ENCODE measurements at regions not wholly inside any gene's neighbourhood (a gene's known extent, or its start where the extent isn't known, plus 50 kb on each side); places are given as distances from the start of the nearest gene placed in this dataset.

DNA sequence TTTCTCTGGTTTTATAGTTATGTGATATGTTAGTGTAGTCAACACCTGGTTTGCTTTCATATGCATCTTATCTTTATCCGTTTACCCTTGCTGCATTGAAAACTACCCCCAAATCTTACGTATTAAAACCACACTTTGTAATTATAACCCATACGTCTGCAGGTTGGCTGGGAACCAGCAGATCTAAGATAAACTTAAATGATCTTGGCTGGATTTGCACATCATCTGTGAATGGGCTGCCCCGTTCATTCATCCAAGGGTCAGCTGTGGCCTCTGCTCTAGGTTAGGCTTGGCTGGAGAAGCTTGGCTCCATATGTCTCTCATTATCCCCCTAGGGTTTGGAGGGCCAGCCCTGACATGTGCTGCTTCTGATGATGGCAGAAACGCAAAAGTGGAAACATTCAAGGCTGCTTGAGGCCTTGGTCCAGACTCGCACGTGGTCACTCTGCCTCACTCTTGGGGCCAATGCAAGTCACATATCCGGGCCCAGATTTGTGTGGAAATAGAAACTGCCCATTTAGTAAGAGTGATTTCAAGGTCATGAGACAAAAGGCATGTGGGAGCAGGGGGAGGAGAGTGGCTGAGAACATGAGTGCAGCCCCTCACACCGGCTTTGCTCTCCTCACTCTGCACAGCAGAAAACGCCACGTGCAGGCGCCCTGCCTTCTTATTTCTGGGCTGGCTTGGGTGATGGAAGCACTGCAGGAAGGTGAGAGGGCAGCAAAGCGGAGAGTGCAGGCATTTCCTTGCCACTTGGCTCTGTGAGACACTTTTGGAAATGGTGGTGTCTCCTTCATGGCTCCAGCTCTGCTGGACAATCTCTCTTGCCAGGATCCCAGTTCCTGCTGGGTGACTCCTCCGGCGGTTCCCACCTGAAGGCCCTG is 553.8 kb downstream of the GLRX3 start:
- H3K4me3 ChIP-seq (replicated peaks in 1 of 2; ENCODE audit: low read depth in 2 of 2, low read length in 2 of 2), result no peak overlapping the region
- DNase-seq (ENCODE audit: low read depth in 2 of 2), result no peak
- TF ChIP-seq, protein P1, sequence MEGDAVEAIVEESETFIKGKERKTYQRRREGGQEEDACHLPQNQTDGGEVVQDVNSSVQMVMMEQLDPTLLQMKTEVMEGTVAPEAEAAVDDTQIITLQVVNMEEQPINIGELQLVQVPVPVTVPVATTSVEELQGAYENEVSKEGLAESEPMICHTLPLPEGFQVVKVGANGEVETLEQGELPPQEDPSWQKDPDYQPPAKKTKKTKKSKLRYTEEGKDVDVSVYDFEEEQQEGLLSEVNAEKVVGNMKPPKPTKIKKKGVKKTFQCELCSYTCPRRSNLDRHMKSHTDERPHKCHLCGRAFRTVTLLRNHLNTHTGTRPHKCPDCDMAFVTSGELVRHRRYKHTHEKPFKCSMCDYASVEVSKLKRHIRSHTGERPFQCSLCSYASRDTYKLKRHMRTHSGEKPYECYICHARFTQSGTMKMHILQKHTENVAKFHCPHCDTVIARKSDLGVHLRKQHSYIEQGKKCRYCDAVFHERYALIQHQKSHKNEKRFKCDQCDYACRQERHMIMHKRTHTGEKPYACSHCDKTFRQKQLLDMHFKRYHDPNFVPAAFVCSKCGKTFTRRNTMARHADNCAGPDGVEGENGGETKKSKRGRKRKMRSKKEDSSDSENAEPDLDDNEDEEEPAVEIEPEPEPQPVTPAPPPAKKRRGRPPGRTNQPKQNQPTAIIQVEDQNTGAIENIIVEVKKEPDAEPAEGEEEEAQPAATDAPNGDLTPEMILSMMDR (IDR thresholded peaks at IDR 0.05; ENCODE audit: low read depth, low read length), result no peak

GRCh38 chr10:130691776-130692175 is 555.6 kb downstream of the GLRX3 start:
- no peak for DNase-seq (ENCODE audit: low read depth in 2 of 2)
- TF ChIP-seq, protein P1 (IDR thresholded peaks at IDR 0.05; ENCODE audit: low read depth, low read length), result no peak
- no peak overlapping the region for H3K4me3 ChIP-seq (replicated peaks in 1 of 2; ENCODE audit: low read depth in 2 of 2, low read length in 2 of 2)

GRCh38 chr10:130696870-130697269 is 560.7 kb downstream of the GLRX3 start:
- TF ChIP-seq, protein P1 (IDR thresholded peaks at IDR 0.05; ENCODE audit: low read depth, low read length), result no peak

DNA sequence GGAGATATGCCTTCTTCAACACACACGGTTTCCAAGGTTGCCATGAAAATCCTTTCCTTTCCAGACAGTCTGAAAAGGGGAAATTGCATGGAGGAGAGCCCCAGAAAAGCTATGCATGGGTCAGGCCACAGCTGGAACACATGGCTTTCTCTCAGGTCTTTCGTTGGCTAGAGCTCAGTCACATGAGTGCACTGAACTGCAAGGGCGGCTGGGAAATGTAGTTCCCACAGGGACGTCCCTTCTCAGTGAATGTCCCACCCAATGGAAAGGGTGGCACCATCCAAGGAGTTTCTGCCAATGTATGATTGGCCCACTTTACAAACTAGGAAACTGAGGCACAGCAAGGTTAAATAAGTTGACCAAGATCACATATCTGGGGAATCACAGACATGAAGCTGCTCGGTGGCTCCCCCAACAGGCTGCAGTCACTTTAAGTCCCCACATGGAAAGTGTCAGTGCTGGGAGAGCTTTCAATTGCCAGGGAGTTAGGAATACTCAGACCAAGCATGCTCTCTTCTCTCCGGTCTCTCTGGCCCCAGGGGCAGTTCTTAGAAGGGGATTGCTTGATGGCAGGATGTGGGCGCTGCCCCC is 571.3 kb downstream of the GLRX3 start:
- TF ChIP-seq, protein P1 (IDR thresholded peaks at IDR 0.05; ENCODE audit: low read depth, low read length), result no peak
- H3K4me3 ChIP-seq (replicated peaks in 1 of 2; ENCODE audit: low read depth in 2 of 2, low read length in 2 of 2), result no peak overlapping the region
- no peak for DNase-seq (ENCODE audit: low read depth in 2 of 2)

More at GRCh38 chr10:130696870-130697269, 560.7 kb downstream of the GLRX3 start:
- DNase-seq (ENCODE audit: low read depth in 2 of 2), result no peak
- no peak overlapping the region for H3K4me3 ChIP-seq (replicated peaks in 1 of 2; ENCODE audit: low read depth in 2 of 2, low read length in 2 of 2)

DNA sequence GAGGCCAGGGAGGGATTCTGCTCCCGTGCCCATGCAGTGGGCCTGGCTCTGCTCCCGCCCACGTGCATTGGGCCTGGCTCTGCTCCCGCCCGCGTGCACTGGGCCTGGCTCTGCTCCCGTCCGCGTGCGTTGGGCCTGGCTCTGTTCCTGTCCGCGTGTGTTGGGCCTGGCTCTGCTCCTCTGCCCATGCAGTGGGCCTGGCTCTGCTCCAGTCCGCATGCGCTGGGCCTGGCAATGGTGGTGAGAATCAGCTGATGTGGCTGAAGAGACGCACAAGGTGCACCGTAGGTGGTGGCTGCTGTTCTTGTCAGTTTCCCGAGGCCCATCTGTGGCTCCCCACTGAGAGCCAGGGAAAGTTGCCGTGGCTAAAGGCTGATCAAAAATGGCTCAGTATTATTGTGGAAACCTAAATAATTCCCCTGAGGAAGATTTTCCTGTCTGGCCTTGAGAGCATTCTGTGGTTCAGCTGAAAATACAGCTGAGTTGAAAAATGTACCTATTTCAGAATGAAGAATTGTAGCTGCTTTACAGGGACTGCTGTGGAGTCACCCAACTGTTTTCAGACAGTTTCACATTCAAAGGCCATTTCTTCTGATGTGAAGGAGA is 572.4 kb downstream of the GLRX3 start:
- TF ChIP-seq, protein P1 (IDR thresholded peaks at IDR 0.05; ENCODE audit: low read depth, low read length), result no peak
- no peak overlapping the region for H3K4me3 ChIP-seq (replicated peaks in 1 of 2; ENCODE audit: low read depth in 2 of 2, low read length in 2 of 2)
- DNase-seq (ENCODE audit: low read depth in 2 of 2), result no peak

DNA sequence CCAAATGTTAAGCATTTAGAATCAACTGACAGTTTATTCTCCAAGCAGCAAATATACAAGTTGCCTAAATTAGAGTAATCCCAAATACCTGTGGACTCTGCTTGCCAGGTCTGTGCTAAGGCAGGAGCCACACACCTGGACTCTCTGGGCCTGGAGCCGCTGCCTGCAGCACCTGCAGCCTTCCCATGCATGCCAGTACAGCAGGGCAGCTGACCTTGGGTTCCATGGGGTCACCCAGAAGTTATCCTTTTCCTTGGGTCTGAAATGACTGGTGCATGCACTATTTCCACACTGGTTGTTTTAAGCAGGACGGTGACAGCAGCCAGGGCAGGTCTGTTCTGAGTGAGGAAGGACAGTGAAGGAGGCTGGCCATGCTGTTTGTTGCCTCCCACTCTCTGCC is 573.2 kb downstream of the GLRX3 start:
- TF ChIP-seq, protein P1 (IDR thresholded peaks at IDR 0.05; ENCODE audit: low read depth, low read length), result no peak
- DNase-seq (ENCODE audit: low read depth in 2 of 2), result no peak
- H3K4me3 ChIP-seq (replicated peaks in 1 of 2; ENCODE audit: low read depth in 2 of 2, low read length in 2 of 2), result no peak overlapping the region
